Trophoblast cell (in vitro differentiated cells and primary cell): ENCODE measurements at regions not wholly inside any gene's neighbourhood (a gene's known extent, or its start where the extent isn't known, plus 50 kb on each side); places are given as distances from the start of the nearest gene placed in this dataset.

Source experiments
- DNase-seq, 2 donors: peaks; one replicate each; pipeline ENCODE4 v3.0.0-alpha.2; 2016
- H2AFZ ChIP-seq: 2 replicates; pipeline ENCODE4 v1.6.1; 2013; ENCODE audit warnings: low read length, moderate library complexity, mild to moderate bottlenecking; ENCODE audit not compliant: insufficient read depth, poor library complexity
- H2AK5ac ChIP-seq: 2 replicates; pipeline ENCODE4 v1.6.1; 2013; ENCODE audit warnings: mild to moderate bottlenecking, low read length
- H2BK120ac ChIP-seq: 2 replicates; pipeline ENCODE4 v1.6.1; 2013; ENCODE audit warnings: low read length, mild to moderate bottlenecking, moderate library complexity; ENCODE audit not compliant: insufficient read depth, poor library complexity
- H2BK12ac ChIP-seq: 2 replicates; pipeline ENCODE4 v1.6.1; 2013; ENCODE audit warnings: mild to moderate bottlenecking, low read length, moderate library complexity
- H2BK5ac ChIP-seq: 2 replicates; pipeline ENCODE4 v1.6.1; 2013; ENCODE audit warnings: low read length, low read depth, moderate library complexity, mild to moderate bottlenecking; ENCODE audit not compliant: poor library complexity
- H3K14ac ChIP-seq: 2 replicates; pipeline ENCODE4 v1.6.1; 2013; ENCODE audit warnings: mild to moderate bottlenecking, low read length
- H3K18ac ChIP-seq: 2 replicates; pipeline ENCODE4 v1.6.1; 2013; ENCODE audit warnings: mild to moderate bottlenecking, low read length
- H3K23ac ChIP-seq: 2 replicates; pipeline ENCODE4 v1.6.1; 2013; ENCODE audit warnings: low read length
- H3K27ac ChIP-seq: 2 replicates; pipeline ENCODE4 v1.5.1; 2013; ENCODE audit warnings: low read depth, mild to moderate bottlenecking, inconsistent platforms, low read length, moderate library complexity
- H3K27me3 ChIP-seq: 2 replicates; pipeline ENCODE4 v1.6.1; 2013; ENCODE audit warnings: inconsistent platforms, mild to moderate bottlenecking, low read length, moderate library complexity; ENCODE audit not compliant: insufficient read depth
- H3K36me3 ChIP-seq, 2 experiments: 1 replicate in 1 of 2; 2 replicates in 1 of 2; pipeline ENCODE4 v1.6.1; 2013; ENCODE audit warnings: low read length in 2 of 2, mild to moderate bottlenecking in 2 of 2, moderate library complexity in 1 of 2; ENCODE audit not compliant: insufficient read depth in 2 of 2, control insufficient read depth in 1 of 2
- H3K4ac ChIP-seq: 2 replicates; pipeline ENCODE4 v1.6.1; 2013; ENCODE audit warnings: low read depth, mild to moderate bottlenecking, low read length, moderate library complexity
- H3K4me1 ChIP-seq, 2 experiments: 1 replicate in 1 of 2; 2 replicates in 1 of 2; pipeline ENCODE4 v1.6.1; 2013; ENCODE audit warnings: low read length in 2 of 2, mild to moderate bottlenecking in 2 of 2, moderate library complexity in 1 of 2; ENCODE audit not compliant: insufficient read depth in 2 of 2, control insufficient read depth in 1 of 2
- H3K4me2 ChIP-seq: 2 replicates; pipeline ENCODE4 v1.6.1; 2013; ENCODE audit warnings: inconsistent platforms, mild to moderate bottlenecking, low read length, moderate library complexity
- H3K4me3 ChIP-seq: 2 replicates; pipeline ENCODE4 v1.5.1; 2013; ENCODE audit warnings: mild to moderate bottlenecking, low read depth, low read length, inconsistent platforms
- H3K79me1 ChIP-seq: one replicate; pipeline ENCODE4 v1.6.1; 2013; ENCODE audit warnings: low read length
- H3K79me2 ChIP-seq: 2 replicates; pipeline ENCODE4 v1.6.1; 2013; ENCODE audit warnings: low read length, mild to moderate bottlenecking; ENCODE audit not compliant: control insufficient read depth, insufficient read depth, poor library complexity
- H3K9ac ChIP-seq: 2 replicates; pipeline ENCODE4 v1.6.1; 2013; ENCODE audit warnings: mild to moderate bottlenecking, low read length
- H3K9me3 ChIP-seq: 2 replicates; pipeline ENCODE4 v1.6.1; 2013; ENCODE audit warnings: low read depth, mild to moderate bottlenecking, control low read depth, inconsistent platforms, low read length; ENCODE audit not compliant: insufficient read depth
- H4K12ac ChIP-seq: 2 replicates; pipeline ENCODE4 v1.6.1; 2013; ENCODE audit warnings: low read depth, mild to moderate bottlenecking, low read length, moderate library complexity
- H4K8ac ChIP-seq: 2 replicates; pipeline ENCODE4 v1.6.1; 2013; ENCODE audit warnings: low read depth, mild to moderate bottlenecking, low read length, moderate library complexity
- H4K91ac ChIP-seq: one replicate; pipeline ENCODE4 v1.6.1; 2013; ENCODE audit warnings: low read depth, mild to moderate bottlenecking, low read length, moderate library complexity
- WGBS: extraction: QIAGEN DNeasy Blood & Tissue Kit; methylation state at CpG from one replicate; pipeline ENCODE4 v1.1.7; 2013; ENCODE audit warnings: missing lambda C conversion rate; ENCODE audit not compliant: insufficient read length, insufficient coverage; ENCODE audit errors: extremely low coverage; 5-methylcytosine and 5-hydroxymethylcytosine counted together

GRCh38 chrX:67789536-67789935 is 245.7 kb downstream of the AR start:
- no peaks in the 10 kb centered on the region for H3K79me2 ChIP-seq
- H3K14ac ChIP-seq, result no peak overlapping the region
- no peaks in the 10 kb centered on the region for H3K79me1 ChIP-seq
- no peak overlapping the region for H4K12ac ChIP-seq
- no peak for DNase-seq
- H2BK120ac ChIP-seq, result no peak overlapping the region
- H2AFZ ChIP-seq, result no peak overlapping the region
- no peaks in the 10 kb centered on the region for H3K9me3 ChIP-seq
- no peak overlapping the region for H3K18ac ChIP-seq
- no peak overlapping the region for H3K9ac ChIP-seq
- H3K4ac ChIP-seq, result no peak overlapping the region
- no peak overlapping the region for H3K23ac ChIP-seq
- no peaks in the 10 kb centered on the region for H3K27me3 ChIP-seq
- H3K4me1 ChIP-seq, result no peaks in the 10 kb centered on the region
- no peak overlapping the region for H2AK5ac ChIP-seq
- H4K91ac ChIP-seq, result no peak overlapping the region
- no peak overlapping the region for H4K8ac ChIP-seq
- WGBS, result no CpG with 5 or more reads among the region's 2 CpGs
- no peaks in the 10 kb centered on the region for H3K36me3 ChIP-seq
- H2BK5ac ChIP-seq, result no peak overlapping the region
- H2BK12ac ChIP-seq, result no peak overlapping the region
- H3K4me2 ChIP-seq, result no peak overlapping the region
- H3K4me3 ChIP-seq, result no peak overlapping the region
- no peak overlapping the region for H3K27ac ChIP-seq
